ENCODE measurements at regions not wholly inside any gene's neighbourhood (a gene's known extent, or its start where the extent isn't known, plus 50 kb on each side); places are given as distances from the start of the nearest gene placed in this dataset.

GRCh38 chr5:112112346-112112745 is 306.7 kb downstream of the EPB41L4A start:
- ATAC-seq: no peak
- no peak for DNase-seq
- intact Hi-C loops (cut with DNase I, micrococcal nuclease): no loop called here

DNA sequence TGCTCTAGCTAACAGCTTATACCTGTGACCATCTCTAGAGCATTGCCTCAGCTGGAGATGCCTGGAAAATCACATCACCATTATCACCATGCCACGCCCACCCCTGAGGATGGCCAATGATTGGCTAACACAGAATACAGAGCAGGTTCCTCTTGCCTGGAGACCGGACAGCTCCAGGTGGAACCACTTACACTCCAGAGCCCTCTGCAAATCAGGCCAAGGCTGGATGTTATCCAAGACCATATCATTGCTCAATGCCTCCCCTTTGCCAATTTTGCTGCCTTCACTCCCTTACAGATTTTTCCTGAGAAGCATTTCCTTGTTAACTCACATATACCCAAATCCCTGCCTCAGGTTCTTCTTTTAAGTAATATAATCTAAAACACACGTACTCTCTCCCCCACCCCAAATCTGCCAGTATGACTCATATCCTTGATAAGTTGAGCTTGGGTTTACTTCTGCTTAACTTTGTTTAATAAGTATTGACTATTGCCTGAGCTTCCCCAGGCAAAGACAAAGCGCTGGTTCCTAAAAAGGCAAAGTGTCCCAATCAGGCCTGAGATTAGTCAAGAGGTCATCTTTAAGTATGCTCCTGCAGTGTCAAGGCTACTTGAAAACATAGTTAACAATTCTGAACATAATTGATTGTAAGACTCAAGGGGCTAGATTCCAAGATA is 309.6 kb downstream of the EPB41L4A start:
- DNase-seq: peak; percentile 5 to 24

GRCh38 chr5:112106878-112107277 is 312.2 kb downstream of the EPB41L4A start:
- intact Hi-C loops (cut with DNase I, micrococcal nuclease): no loop called here
- ATAC-seq: no peak

More for the DNA sequence above, 309.6 kb downstream of the EPB41L4A start:
- ATAC-seq: peak; percentile 21
- intact Hi-C loops (cut with DNase I, micrococcal nuclease): no loop called here

GRCh38 chr5:112097768-112098167 is 321.3 kb downstream of the EPB41L4A start:
- ATAC-seq (no peak), DNase-seq (no peak)
- intact Hi-C loops (cut with DNase I, micrococcal nuclease): no loop called here

More at GRCh38 chr5:112106878-112107277, 312.2 kb downstream of the EPB41L4A start:
- no peak for DNase-seq

DNA sequence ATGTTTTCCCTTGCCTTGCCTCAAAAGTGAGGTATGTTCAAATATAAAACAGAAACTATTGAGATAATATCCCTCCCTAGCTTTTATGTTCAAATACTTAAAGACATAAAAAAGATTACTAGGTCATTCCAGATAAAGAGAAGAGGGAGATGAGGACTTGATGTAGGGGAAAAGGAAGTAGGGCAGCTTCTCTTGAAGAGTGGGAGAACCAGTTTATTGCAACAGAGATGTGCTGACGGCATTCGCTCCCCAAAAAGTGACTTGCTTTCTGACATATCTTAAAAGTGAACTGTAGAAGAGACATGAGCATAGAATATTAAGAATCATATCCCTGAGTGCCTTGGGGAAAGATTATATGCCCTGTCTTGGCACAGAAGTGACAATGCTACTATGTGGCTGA is 330.2 kb upstream of the NREP start:
- ATAC-seq (no peak), DNase-seq (no peak)
- intact Hi-C loops (cut with DNase I, micrococcal nuclease): no loop called here

GRCh38 chr5:112086740-112087139 is 329.7 kb upstream of the NREP start:
- DNase-seq (no peak), ATAC-seq (no peak)
- intact Hi-C loops (cut with DNase I, micrococcal nuclease): no loop called here

- ATAC-seq: no peak
- no peak for DNase-seq
- intact Hi-C loops (cut with DNase I, micrococcal nuclease): no loop called here
These were observed 327.2 kb upstream of the NREP start for GRCh38 chr5:112084149-112084548.

- ATAC-seq: no peak
- intact Hi-C loops (cut with DNase I, micrococcal nuclease): no loop called here
- no peak for DNase-seq
These were observed 326.6 kb upstream of the NREP start for GRCh38 chr5:112083623-112084022.

GRCh38 chr5:112077180-112077579 is 320.2 kb upstream of the NREP start:
- ATAC-seq (no peak), DNase-seq (no peak)
- intact Hi-C loops (cut with DNase I, micrococcal nuclease): no loop called here

GRCh38 chr5:112070022-112070421 is 313.0 kb upstream of the NREP start:
- ATAC-seq: no peak
- intact Hi-C loops (cut with DNase I, micrococcal nuclease): no loop called here
- no peak for DNase-seq

DNA sequence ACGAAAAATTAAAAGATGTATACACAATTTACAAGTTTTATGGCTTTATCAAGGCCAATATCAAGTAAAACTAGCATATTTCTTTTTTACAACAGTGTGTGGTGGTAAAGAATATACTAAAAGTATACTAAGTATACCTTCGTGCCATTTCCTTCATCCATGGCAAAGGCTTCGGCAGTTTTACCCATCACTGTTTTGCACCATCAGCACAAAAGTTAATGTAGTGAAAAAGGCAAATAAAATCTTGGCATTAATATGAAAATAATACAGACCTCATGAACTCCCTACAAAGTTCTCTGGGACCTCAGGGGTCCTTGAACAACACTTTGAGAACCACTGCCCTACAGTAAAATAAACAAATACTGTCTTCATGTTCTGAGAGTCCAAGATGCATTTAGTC is 312.3 kb upstream of the NREP start:
- ATAC-seq (no peak), DNase-seq (no peak)
- intact Hi-C loops (cut with DNase I, micrococcal nuclease): no loop called here

DNA sequence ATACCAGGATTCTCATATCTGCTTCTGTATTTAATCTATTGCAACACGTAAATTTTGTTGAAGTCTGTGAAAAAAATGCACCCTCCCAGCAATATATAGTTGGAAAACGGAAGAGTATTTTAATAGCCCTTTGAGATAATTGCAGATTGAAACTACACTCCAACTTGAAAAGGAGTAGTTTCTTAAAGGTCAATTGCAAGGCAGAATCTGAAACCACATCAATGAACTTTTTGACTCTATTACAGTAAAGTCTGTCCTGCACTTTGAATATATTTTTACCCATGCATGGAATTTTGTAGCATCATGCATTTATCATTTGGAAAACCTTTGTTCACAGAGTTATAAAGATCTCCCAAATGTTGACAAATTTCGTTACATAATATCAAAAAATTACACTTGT is 311.6 kb upstream of the NREP start:
- ATAC-seq (no peak), DNase-seq (no peak)
- intact Hi-C loops (cut with DNase I, micrococcal nuclease): no loop called here

DNA sequence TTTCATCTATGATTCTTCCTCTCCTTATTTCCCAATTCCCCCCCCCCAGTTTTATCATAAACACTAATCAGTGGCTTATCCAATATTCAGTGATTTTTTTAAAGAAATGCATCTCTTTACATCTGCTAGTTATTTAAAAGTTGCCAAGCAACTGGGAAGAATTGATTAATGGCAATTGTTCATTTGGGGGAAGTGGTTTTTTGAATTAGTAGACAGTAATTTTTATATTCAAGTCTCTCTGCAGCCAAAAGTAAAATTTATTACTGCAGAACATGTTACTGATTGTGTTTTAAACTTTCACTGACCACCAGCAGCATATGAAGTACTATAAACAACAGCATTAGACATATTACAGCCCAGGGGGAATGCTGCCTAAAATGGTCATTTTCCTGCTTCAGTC is 308.8 kb upstream of the NREP start:
- DNase-seq (no peak), ATAC-seq (no peak)
- intact Hi-C loops (cut with DNase I, micrococcal nuclease): no loop called here

GRCh38 chr5:112064956-112065355 is 308.0 kb upstream of the NREP start:
- no peak for DNase-seq
- no peak for ATAC-seq
- intact Hi-C loops (cut with DNase I, micrococcal nuclease): no loop called here

GRCh38 chr5:112064271-112064701 is 307.3 kb upstream of the NREP start:
- intact Hi-C loops (cut with DNase I, micrococcal nuclease): no loop called here
- DNase-seq: no peak
- ATAC-seq: no peak

DNA sequence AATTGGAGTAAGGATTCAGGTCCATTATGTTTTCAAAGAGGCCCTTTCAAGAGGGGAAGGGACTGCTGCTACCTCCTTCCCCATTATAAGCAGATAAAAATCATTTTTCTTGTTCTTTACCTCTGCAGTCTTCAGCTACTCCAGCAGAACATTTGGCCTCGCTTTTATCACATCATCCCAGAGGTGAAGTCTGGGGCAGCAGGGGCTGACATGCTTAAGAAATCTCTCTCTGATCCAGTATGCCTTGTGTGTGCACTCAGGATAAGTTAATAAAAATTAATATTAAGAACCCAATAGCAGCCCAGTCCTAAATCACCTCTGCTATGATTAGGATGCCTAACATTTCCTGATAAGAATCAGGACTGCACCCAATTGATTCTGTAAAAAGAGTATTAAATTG is 306.9 kb upstream of the NREP start:
- ATAC-seq (no peak), DNase-seq (no peak)
- intact Hi-C loops (cut with DNase I, micrococcal nuclease): no loop called here

DNA sequence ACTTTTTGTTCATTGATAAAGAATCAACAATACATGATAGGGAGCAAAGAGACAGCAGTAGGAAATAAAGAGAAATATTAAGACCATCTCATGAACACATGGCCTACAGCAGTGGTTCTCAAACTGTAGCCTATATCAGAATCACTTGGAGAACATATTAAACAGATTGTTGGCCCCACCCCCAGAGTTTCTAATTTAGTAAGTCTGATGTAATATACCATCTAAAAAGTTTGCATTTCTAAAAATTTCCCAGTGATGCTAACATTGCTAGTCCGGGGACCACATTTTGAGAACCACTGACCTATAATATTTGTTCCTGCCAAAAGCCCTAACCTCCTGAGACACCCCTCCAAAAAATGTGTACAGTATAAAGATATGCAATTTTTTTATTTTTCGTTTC is 306.2 kb upstream of the NREP start:
- no peak for DNase-seq
- intact Hi-C loops (cut with DNase I, micrococcal nuclease): no loop called here
- no peak for ATAC-seq

- intact Hi-C loops (cut with DNase I, micrococcal nuclease): no loop called here
- no peak for ATAC-seq
These were observed 305.2 kb upstream of the NREP start for GRCh38 chr5:112062181-112062580.

DNA sequence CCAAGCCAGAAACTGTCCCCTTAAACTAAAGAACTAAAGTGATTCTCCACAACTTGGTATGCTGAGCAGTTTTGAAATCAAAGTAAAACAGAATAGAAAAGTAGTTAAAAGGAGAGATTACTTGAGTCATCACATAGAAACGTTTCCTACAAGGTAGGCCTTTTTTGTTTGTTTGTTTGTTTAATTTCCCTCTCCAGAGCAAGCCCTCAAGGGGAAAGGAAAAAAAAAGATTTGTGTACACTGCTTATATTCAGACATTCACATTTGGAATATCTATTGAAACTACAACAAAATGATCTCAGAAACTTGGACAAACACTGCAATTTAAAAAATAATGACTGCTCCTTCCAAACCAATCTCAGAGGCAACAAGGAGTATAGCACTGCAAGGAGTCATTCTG is 304.7 kb upstream of the NREP start:
- no peak for ATAC-seq

More at GRCh38 chr5:112062181-112062580, 305.2 kb upstream of the NREP start:
- no peak for DNase-seq

DNA sequence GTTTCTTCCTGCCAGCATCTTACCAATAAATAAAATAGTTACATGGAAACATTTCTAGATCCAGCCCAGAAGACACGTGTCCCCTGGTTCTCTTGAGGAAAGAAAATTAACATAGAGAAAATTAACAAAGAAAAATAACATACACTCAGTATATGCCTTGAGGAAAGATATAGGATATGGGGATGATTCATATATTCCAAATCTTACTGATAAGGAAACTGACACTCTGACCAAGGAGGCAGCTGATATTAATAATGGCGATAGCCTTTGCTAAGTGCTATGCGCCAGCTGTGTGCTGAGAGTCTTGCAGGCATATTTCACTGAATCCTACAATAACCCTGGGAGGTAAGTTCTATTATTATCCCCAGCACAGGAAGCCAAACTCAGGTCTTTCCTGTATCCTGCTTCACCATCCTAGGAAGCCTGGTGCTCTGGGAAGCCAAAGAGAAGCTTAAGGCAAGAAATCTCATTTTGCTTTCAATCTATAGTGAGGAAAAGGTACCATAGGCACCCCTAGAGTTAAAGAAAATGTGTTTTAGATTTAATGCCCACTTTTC is 302.7 kb upstream of the NREP start:
- intact Hi-C loops (cut with DNase I, micrococcal nuclease): no loop called here
- no peak for DNase-seq
- ATAC-seq: no peak

More for the DNA sequence above, 304.7 kb upstream of the NREP start:
- intact Hi-C loops (cut with DNase I, micrococcal nuclease): no loop called here
- no peak for DNase-seq

DNA sequence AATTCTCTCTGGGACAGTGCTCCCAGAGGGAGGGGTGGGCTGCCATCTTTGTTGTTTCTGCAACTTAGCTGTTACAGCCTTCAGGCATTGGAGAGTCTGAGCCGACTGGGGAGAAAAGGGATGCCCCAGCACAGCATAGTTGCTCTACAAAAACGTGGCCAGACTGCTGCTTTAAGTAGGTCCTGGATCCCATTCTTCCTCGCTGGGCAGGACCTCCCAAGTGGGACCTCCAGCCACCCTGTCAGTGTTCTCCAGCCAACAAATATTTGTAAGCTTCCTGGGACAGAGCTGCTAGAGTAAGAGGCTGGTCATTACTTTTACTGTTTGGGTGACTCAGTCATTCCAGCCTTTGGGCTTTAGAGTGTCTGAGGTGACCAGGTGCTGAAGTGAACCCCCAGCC is 292.7 kb upstream of the NREP start:
- DNase-seq: no peak
- ATAC-seq: no peak
- intact Hi-C loops (cut with DNase I, micrococcal nuclease): no loop called here
